Effector memory CD4-positive, alpha-beta T cell (primary cell): ENCODE measurements at regions not wholly inside any gene's neighbourhood (a gene's known extent, or its start where the extent isn't known, plus 50 kb on each side); places are given as distances from the start of the nearest gene placed in this dataset.

Experiments
- DNase-seq, 3 donors: peaks; one replicate each; pipeline ENCODE4 v3.0.0-alpha.2; 2020
- H3K27ac ChIP-seq: 2 replicates; pipeline ENCODE4 v1.7.0; 2013; ENCODE audit warnings: mild to moderate bottlenecking, low read length, moderate library complexity; ENCODE audit not compliant: insufficient read depth, poor library complexity, severe bottlenecking
- H3K27me3 ChIP-seq: replicated peaks from 2 replicates; pipeline ENCODE4 v1.7.0; 2013; ENCODE audit warnings: mild to moderate bottlenecking, low read length; ENCODE audit not compliant: insufficient read depth, control insufficient read depth, poor library complexity, severe bottlenecking
- H3K36me3 ChIP-seq: 2 replicates; pipeline ENCODE4 v1.7.0; 2013; ENCODE audit warnings: mild to moderate bottlenecking, low read length, moderate library complexity; ENCODE audit not compliant: control insufficient read depth, insufficient read depth
- H3K4me1 ChIP-seq: 2 replicates; pipeline ENCODE4 v1.7.0; 2013; ENCODE audit warnings: low read length, mild to moderate bottlenecking; ENCODE audit not compliant: control insufficient read depth, insufficient read depth, poor library complexity, severe bottlenecking
- H3K4me3 ChIP-seq: 2 replicates; pipeline ENCODE4 v1.7.0; 2013; ENCODE audit warnings: low read length, low read depth, mild to moderate bottlenecking; ENCODE audit not compliant: insufficient read depth, poor library complexity, severe bottlenecking
- H3K9me3 ChIP-seq: 2 replicates; pipeline ENCODE4 v1.7.0; 2013; ENCODE audit warnings: mild to moderate bottlenecking, low read length, moderate library complexity; ENCODE audit not compliant: control insufficient read depth

DNA sequence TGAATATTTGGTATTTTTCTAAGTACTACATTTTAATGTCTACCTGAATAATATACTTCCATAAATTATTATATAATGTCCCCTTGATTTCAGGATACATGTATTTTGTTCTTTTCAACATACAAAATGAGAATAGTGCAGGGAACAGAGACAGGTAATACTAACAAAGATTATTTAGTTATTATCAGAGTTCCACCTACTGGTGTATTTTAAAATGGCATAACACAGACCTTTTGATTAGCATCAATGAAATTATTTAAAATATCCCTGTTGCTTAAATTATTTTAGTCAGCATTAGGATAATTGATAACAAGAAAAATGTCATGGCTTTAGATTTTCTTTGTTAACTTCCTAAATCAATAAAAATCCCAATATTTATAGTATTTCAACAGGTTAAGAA is 184.0 kb downstream of the PRDM13 start:
- H3K4me3 ChIP-seq: no peak overlapping the region
- DNase-seq: no peak
- no peaks in the 10 kb centered on the region for H3K9me3 ChIP-seq

DNA sequence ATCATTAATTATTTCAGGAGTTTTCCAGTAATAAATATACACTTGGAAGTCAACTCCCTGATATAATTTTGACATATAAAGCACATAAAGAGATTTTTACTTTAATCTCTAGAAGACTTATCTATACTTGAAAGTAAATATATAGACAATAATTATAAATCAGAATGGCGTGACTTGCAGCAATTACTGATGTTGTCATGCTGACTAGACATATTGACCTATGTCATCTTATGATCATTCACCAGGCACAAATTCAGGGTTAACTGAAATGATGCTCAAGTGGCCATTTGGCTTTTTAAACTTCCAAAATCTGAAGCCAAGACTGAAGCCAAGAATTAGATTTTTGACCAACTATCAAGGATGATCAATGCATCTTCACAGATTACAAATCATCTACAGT is 192.2 kb downstream of the MCHR2 start:
- Histone ChIP-seq H3K36me3 (no peaks in the 10 kb centered on the region), H3K4me3 (no peak overlapping the region), H3K27ac (no peak overlapping the region), H3K4me1 (no peaks in the 10 kb centered on the region), H3K27me3 (peaks cover 3% of the 10 kb centered on the region), H3K9me3 (no peaks in the 10 kb centered on the region)
- DNase-seq: no peak

More for the DNA sequence above, 184.0 kb downstream of the PRDM13 start:
- Histone ChIP-seq H3K36me3 (no peaks in the 10 kb centered on the region), H3K27me3 (no peaks in the 10 kb centered on the region), H3K27ac (no peak overlapping the region), H3K4me1 (no peaks in the 10 kb centered on the region)

DNA sequence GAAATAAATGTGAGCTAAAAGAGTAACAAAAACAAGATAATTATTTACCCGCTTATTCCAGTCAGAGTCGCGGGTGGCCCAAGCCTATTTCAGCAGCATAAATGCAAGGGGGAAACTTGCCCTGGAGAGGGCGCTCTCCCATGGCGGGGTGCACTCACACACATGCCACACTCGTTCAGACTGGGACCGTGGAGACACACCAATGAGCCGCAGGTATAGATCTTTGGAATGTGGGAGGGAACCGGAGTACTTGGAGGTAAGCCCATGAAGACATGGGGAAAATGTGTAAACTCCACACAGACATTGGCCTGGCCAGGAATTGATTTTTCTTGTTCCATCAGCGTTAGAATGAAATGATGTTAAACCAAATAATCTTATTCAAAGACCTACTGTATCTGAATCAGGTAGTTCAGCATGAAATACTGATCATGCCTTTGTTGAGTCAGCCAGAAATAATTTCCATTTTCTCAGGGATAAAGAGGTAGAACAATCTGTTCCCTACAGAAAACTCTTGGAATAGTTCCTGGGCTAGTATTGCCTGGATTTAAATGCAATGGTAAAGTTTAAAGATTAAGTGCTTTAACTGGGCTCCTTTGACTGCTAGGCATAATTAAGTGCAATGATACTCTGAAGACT is 191.5 kb downstream of the MCHR2 start:
- DNase-seq: no peak
- H3K4me3 ChIP-seq: no peak overlapping the region
- no peaks in the 10 kb centered on the region for H3K36me3 ChIP-seq
- H3K9me3 ChIP-seq: no peaks in the 10 kb centered on the region
- peaks cover 3% of the 10 kb centered on the region for H3K27me3 ChIP-seq
- no peaks in the 10 kb centered on the region for H3K4me1 ChIP-seq
- no peak overlapping the region for H3K27ac ChIP-seq

GRCh38 chr6:99808992-99809391 is 185.0 kb downstream of the MCHR2 start:
- H3K4me1 ChIP-seq: no peaks in the 10 kb centered on the region
- peaks cover 3% of the 10 kb centered on the region for H3K27me3 ChIP-seq
- no peak overlapping the region for H3K27ac ChIP-seq
- H3K9me3 ChIP-seq: no peaks in the 10 kb centered on the region
- no peak for DNase-seq
- H3K36me3 ChIP-seq: no peaks in the 10 kb centered on the region
- no peak overlapping the region for H3K4me3 ChIP-seq

- Histone ChIP-seq H3K27ac (no peak overlapping the region), H3K4me1 (no peaks in the 10 kb centered on the region), H3K4me3 (no peak overlapping the region), H3K9me3 (no peaks in the 10 kb centered on the region), H3K36me3 (no peaks in the 10 kb centered on the region), H3K27me3 (peaks cover 3% of the 10 kb centered on the region)
- no peak for DNase-seq
These were observed 183.7 kb downstream of the MCHR2 start for GRCh38 chr6:99810295-99810694.

DNA sequence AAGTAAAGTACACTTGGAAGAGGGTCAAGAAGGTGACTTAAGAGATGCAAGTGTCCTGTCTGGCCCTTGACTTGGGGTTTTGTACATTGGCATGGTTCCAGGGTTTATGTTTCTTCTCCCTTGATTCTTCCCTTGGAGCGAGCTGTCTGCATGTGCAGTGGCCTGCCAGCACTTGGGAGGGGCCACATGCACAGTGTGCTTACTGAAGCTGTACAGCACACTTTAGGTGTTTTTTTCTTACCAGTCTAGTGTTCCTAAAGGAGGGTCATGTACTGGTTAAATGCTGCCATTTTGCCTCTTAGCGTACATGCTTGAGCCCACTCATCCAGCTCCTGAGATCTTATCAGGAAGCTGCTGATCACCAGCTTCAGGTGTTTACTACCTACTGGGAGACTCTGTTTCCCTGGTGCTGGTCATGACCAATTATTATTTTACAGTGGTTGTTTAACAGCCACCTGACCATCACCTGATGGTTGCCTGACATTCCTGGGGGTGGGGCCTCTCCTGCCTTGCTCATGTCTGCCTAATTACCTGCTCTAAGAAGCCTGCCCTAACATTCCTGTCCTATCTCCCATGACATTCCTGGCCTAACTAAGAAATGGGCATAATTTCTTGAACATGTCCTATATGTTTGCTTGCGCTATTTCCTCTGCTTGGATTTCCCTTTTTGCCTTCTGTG is 182.9 kb downstream of the MCHR2 start:
- Histone ChIP-seq H3K27me3 (peaks cover 3% of the 10 kb centered on the region), H3K27ac (no peak overlapping the region), H3K4me3 (no peak overlapping the region), H3K4me1 (no peaks in the 10 kb centered on the region), H3K9me3 (no peaks in the 10 kb centered on the region), H3K36me3 (no peaks in the 10 kb centered on the region)
- DNase-seq: no peak

- no peaks in the 10 kb centered on the region for H3K27me3 ChIP-seq
- no peaks in the 10 kb centered on the region for H3K4me1 ChIP-seq
- no peak for DNase-seq
- no peak overlapping the region for H3K4me3 ChIP-seq
- H3K36me3 ChIP-seq: no peaks in the 10 kb centered on the region
- no peak overlapping the region for H3K27ac ChIP-seq
- H3K9me3 ChIP-seq: no peaks in the 10 kb centered on the region
These were observed 182.4 kb downstream of the MCHR2 start for GRCh38 chr6:99811636-99812035.

DNA sequence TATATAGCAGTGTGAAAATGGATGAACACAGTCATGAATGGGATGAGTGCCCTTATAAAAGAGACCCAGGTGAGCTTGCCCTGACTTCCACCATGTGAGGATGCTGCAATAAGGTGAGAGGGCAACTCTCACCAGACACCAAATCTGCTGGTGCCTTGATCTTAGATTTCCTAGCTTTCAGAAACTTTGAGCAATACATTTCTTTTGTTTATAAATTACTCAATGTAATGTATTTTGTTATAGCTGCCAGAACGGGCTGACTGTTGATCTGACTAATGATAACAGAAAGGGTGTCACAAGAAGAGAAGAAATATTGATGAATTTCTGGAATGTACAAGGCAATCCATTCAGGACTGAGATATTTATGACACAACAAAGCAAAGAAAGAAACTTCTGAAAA is 180.5 kb downstream of the MCHR2 start:
- Histone ChIP-seq H3K27me3 (no peaks in the 10 kb centered on the region), H3K4me3 (no peak overlapping the region), H3K4me1 (no peaks in the 10 kb centered on the region), H3K36me3 (no peaks in the 10 kb centered on the region), H3K9me3 (no peaks in the 10 kb centered on the region), H3K27ac (no peak overlapping the region)
- DNase-seq: no peak

- no peak overlapping the region for H3K4me3 ChIP-seq
- H3K9me3 ChIP-seq: no peaks in the 10 kb centered on the region
- DNase-seq: no peak
- H3K36me3 ChIP-seq: no peaks in the 10 kb centered on the region
- H3K27ac ChIP-seq: no peak overlapping the region
- H3K4me1 ChIP-seq: no peaks in the 10 kb centered on the region
- H3K27me3 ChIP-seq: no peaks in the 10 kb centered on the region
These were observed 179.6 kb downstream of the MCHR2 start for GRCh38 chr6:99814230-99814928.

DNA sequence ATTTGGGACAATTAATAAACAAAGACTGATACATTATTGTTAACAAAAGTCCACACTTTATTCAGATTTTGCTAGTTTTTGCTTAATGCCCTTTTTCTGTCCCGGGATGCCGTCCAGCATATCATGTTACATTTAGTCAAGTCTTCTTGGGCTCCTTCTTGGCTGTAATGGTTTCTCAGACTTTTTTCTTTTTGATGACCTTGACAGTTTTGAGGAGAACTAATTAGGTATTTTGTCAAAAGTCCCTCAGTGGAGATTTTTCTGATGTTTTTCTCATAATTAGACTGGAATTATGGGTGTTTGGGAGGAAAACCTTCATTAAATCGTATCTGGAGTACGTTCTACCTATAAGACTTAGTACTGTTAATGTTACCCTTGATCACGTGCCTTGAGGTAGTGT is 177.2 kb downstream of the MCHR2 start:
- Histone ChIP-seq H3K36me3 (no peaks in the 10 kb centered on the region), H3K27ac (no peak overlapping the region), H3K4me1 (no peaks in the 10 kb centered on the region), H3K9me3 (no peaks in the 10 kb centered on the region), H3K4me3 (no peak overlapping the region), H3K27me3 (no peaks in the 10 kb centered on the region)
- no peak for DNase-seq
